ENCODE measurements at regions not wholly inside any gene's neighbourhood (a gene's known extent, or its start where the extent isn't known, plus 50 kb on each side); places are given as distances from the start of the nearest gene placed in this dataset.

- TF ChIP-seq CTCF (IDR thresholded peaks at IDR 0.05; ENCODE audit: poor library complexity, severe bottlenecking) (no peak), EP300 (conservative IDR thresholded peaks at IDR 0.05; ENCODE audit: poor library complexity, severe bottlenecking) (no peak), POLR2AphosphoS5 (IDR thresholded peaks at IDR 0.05) (no peak)
Measured at GRCh38 chr15:25177955-25178801, 223.4 kb downstream of the SNRPN start.
